Central memory CD8-positive, alpha-beta T cell (primary cell): ENCODE measurements at regions not wholly inside any gene's neighbourhood (a gene's known extent, or its start where the extent isn't known, plus 50 kb on each side); places are given as distances from the start of the nearest gene placed in this dataset.

Source experiments
- ATAC-seq: fragments of 150-1000 bp; cut with Tn5 transposase; replicated peaks from 2 replicates; pipeline ENCODE4 v1.10.0; 2022; ENCODE audit warnings: mild to moderate bottlenecking, moderate FRiP score, moderate number of reproducible peaks; ENCODE audit not compliant: poor library complexity, severe bottlenecking; ENCODE audit errors: extremely low read depth
- DNase-seq, 2 donors: peaks; one replicate each; pipeline ENCODE4 v3.0.0; 2021; ENCODE audit warnings: low spot score in 2 of 2
- H3K27ac Mint-ChIP-seq: one replicate; pipeline ENCODE4 v1.8.0; 2022; ENCODE audit warnings: low read depth, mild to moderate bottlenecking, moderate library complexity, mixed read lengths
- H3K27me3 Mint-ChIP-seq: one replicate; pipeline ENCODE4 v1.8.0; 2022; ENCODE audit warnings: mixed read lengths
- H3K36me3 Mint-ChIP-seq: one replicate; pipeline ENCODE4 v1.8.0; 2022; ENCODE audit warnings: mild to moderate bottlenecking, moderate library complexity, mixed read lengths; ENCODE audit not compliant: insufficient read depth
- H3K4me1 Mint-ChIP-seq: one replicate; pipeline ENCODE4 v1.8.0; 2022; ENCODE audit warnings: mixed read lengths
- H3K4me3 Mint-ChIP-seq: one replicate; pipeline ENCODE4 v1.8.0; 2022; ENCODE audit warnings: mild to moderate bottlenecking, moderate library complexity, mixed read lengths
- H3K9me3 Mint-ChIP-seq: one replicate; pipeline ENCODE4 v1.8.0; 2022; ENCODE audit warnings: mixed read lengths

DNA sequence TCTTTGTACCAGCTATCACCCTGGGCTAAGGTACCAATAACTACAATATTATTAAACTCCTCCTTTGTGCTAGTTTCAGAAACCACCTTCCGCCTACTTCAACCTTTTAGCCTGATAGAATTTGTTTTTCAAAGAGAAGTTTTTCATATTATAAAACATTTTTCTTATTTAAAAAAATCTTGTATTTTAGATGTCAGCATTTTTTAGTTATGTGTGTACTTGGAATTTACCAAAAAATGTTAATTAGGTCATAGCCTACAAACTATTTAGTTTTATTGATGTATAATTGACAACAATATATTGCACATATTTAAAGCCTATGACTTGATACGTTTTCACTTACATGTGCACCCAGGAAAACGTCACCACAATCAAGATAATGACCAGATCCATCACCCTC is 1097.6 kb downstream of the JRKL start:
- no peak for ATAC-seq
- H3K27ac Mint-ChIP-seq: no peak overlapping the region
- H3K9me3 Mint-ChIP-seq: peaks cover 44% of the 10 kb centered on the region

DNA sequence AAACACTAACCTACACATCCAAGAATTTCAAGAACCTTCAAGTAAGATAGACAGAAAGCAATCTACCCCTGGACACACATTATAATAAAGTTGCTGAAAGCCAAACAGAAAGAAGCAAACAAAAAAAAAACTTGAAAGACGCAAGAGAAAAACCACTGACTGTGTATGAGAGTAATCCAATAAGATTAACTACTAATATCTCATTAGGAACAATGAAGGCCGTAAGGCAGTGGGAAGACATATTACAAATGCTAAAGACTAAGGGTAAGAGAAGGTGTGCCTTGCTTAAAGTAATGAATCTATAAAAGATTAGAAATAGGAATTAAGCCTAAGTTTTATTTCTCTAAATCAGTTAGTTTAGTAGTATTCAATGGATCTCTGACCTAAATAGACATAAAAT is 1109.1 kb downstream of the JRKL start:
- Mint-ChIP-seq H3K27ac (no peak overlapping the region), H3K9me3 (peaks cover 10% of the 10 kb centered on the region), H3K4me3 (no peak overlapping the region), H3K4me1 (no peaks in the 10 kb centered on the region), H3K27me3 (no peaks in the 10 kb centered on the region), H3K36me3 (no peaks in the 10 kb centered on the region)
- DNase-seq (no peak), ATAC-seq (no peak)

More for the DNA sequence above, 1097.6 kb downstream of the JRKL start:
- H3K36me3 Mint-ChIP-seq: no peaks in the 10 kb centered on the region
- H3K4me1 Mint-ChIP-seq: no peaks in the 10 kb centered on the region
- no peak overlapping the region for H3K4me3 Mint-ChIP-seq
- no peak for DNase-seq
- H3K27me3 Mint-ChIP-seq: no peaks in the 10 kb centered on the region

DNA sequence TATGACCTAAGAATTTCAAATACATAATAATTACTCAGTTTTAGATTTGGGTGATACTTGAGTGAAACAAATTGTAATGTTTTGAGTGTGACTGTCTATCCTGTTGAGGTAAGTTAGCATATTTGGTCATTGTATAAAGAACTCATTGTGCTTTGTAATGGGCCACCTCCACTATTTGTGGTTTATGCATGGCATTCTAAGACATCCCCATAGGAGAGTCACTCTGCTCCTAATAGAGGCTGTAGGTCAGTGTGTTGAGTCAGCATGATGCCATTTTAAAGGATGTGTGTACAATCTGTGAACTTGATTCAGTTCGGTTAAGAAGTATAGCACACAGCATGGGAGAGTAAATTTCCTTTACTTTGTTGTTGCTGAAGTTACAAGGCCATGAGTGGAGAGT is 1112.4 kb downstream of the JRKL start:
- no peaks in the 10 kb centered on the region for H3K4me1 Mint-ChIP-seq
- no peaks in the 10 kb centered on the region for H3K27me3 Mint-ChIP-seq
- ATAC-seq (no peak), DNase-seq (no peak)
- no peak overlapping the region for H3K4me3 Mint-ChIP-seq
- H3K36me3 Mint-ChIP-seq: no peaks in the 10 kb centered on the region
- no peak overlapping the region for H3K27ac Mint-ChIP-seq
- H3K9me3 Mint-ChIP-seq: peaks cover 6% of the 10 kb centered on the region

GRCh38 chr11:97506076-97506759 is 1116.4 kb downstream of the JRKL start:
- no peaks in the 10 kb centered on the region for H3K36me3 Mint-ChIP-seq
- H3K9me3 Mint-ChIP-seq: peaks cover 16% of the 10 kb centered on the region
- no peak overlapping the region for H3K27ac Mint-ChIP-seq
- no peak for DNase-seq
- H3K4me3 Mint-ChIP-seq: no peak overlapping the region
- ATAC-seq: no peak
- no peaks in the 10 kb centered on the region for H3K4me1 Mint-ChIP-seq
- H3K27me3 Mint-ChIP-seq: no peaks in the 10 kb centered on the region

GRCh38 chr11:97514446-97514845 is 1124.6 kb downstream of the JRKL start:
- Mint-ChIP-seq H3K36me3 (no peaks in the 10 kb centered on the region), H3K9me3 (peaks cover 26% of the 10 kb centered on the region), H3K27ac (no peak overlapping the region), H3K27me3 (no peaks in the 10 kb centered on the region), H3K4me3 (no peak overlapping the region), H3K4me1 (no peaks in the 10 kb centered on the region)
- ATAC-seq: no peak
- no peak for DNase-seq

GRCh38 chr11:97516688-97517087 is 1126.9 kb downstream of the JRKL start:
- Mint-ChIP-seq H3K27ac (no peak overlapping the region), H3K9me3 (peaks cover 27% of the 10 kb centered on the region), H3K4me1 (no peaks in the 10 kb centered on the region), H3K27me3 (no peaks in the 10 kb centered on the region), H3K36me3 (no peaks in the 10 kb centered on the region), H3K4me3 (no peak overlapping the region)
- ATAC-seq (no peak), DNase-seq (no peak)

DNA sequence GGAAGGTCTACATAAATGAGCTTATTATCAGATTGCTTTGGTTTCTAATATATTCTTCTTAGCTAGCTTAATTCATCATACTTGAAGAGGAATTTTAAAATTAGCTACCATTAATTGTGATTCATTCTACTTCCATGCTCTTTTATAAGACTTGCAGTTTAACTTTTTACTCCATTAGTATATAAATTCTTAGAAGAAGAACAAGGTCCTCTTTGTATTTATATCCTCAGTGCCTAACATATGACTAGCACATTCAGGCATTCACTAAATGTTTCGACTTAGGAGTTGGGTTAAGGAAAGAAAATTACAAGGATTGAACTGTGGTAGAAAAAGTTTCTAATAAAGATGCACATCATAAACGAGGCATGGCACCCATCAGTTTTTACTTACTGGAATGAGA is 1135.5 kb downstream of the JRKL start:
- Mint-ChIP-seq H3K27me3 (no peaks in the 10 kb centered on the region), H3K9me3 (peaks cover 19% of the 10 kb centered on the region), H3K4me1 (no peaks in the 10 kb centered on the region), H3K27ac (no peak overlapping the region), H3K4me3 (no peak overlapping the region), H3K36me3 (no peaks in the 10 kb centered on the region)
- DNase-seq (no peak), ATAC-seq (no peak)

- Mint-ChIP-seq H3K9me3 (peaks cover 22% of the 10 kb centered on the region), H3K27ac (no peak overlapping the region), H3K36me3 (no peaks in the 10 kb centered on the region), H3K4me1 (no peaks in the 10 kb centered on the region), H3K4me3 (no peak overlapping the region), H3K27me3 (no peaks in the 10 kb centered on the region)
- ATAC-seq (no peak), DNase-seq (no peak)
Measured at GRCh38 chr11:97537407-97538150, 1147.8 kb downstream of the JRKL start.

DNA sequence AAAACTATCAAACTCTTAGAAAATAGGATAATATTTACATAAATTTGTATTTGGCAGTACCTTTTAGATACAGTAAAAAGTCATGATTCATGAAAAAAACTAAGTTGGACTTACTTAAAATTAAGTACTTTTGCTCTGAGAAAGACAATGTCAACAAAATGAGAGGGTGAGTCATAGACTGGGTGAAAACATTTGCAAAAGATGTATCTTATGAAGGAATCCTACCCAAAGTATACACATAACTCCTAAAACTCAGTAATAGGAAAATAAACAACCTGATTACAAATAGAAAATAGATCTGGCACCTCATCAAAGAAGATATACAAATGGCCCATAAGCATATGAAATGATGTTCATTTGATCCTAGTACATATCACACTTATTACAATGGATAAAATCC is 1154.6 kb downstream of the JRKL start:
- Mint-ChIP-seq H3K27me3 (no peaks in the 10 kb centered on the region), H3K4me3 (no peak overlapping the region), H3K9me3 (peaks cover 22% of the 10 kb centered on the region), H3K4me1 (no peaks in the 10 kb centered on the region), H3K36me3 (no peaks in the 10 kb centered on the region), H3K27ac (no peak overlapping the region)
- ATAC-seq (no peak), DNase-seq (no peak)

- H3K27me3 Mint-ChIP-seq: no peaks in the 10 kb centered on the region
- no peak for DNase-seq
- H3K27ac Mint-ChIP-seq: no peak overlapping the region
- no peaks in the 10 kb centered on the region for H3K4me1 Mint-ChIP-seq
- ATAC-seq: no peak
- no peak overlapping the region for H3K4me3 Mint-ChIP-seq
- peaks cover 19% of the 10 kb centered on the region for H3K9me3 Mint-ChIP-seq
- H3K36me3 Mint-ChIP-seq: no peaks in the 10 kb centered on the region
Measured at GRCh38 chr11:97548280-97548679, 1158.5 kb downstream of the JRKL start.

GRCh38 chr11:97557399-97557798 is 1167.6 kb downstream of the JRKL start:
- H3K4me3 Mint-ChIP-seq: no peak overlapping the region
- no peak for ATAC-seq

GRCh38 chr11:97567801-97568200 is 1178.0 kb downstream of the JRKL start:
- Mint-ChIP-seq H3K27me3 (no peaks in the 10 kb centered on the region), H3K9me3 (peaks cover 30% of the 10 kb centered on the region), H3K27ac (no peak overlapping the region), H3K4me3 (no peak overlapping the region), H3K36me3 (no peaks in the 10 kb centered on the region), H3K4me1 (no peaks in the 10 kb centered on the region)
- ATAC-seq (no peak), DNase-seq (no peak)

More at GRCh38 chr11:97557399-97557798, 1167.6 kb downstream of the JRKL start:
- Mint-ChIP-seq H3K27ac (no peak overlapping the region), H3K4me1 (no peaks in the 10 kb centered on the region), H3K36me3 (no peaks in the 10 kb centered on the region), H3K27me3 (no peaks in the 10 kb centered on the region), H3K9me3 (peaks cover 16% of the 10 kb centered on the region)
- no peak for DNase-seq

DNA sequence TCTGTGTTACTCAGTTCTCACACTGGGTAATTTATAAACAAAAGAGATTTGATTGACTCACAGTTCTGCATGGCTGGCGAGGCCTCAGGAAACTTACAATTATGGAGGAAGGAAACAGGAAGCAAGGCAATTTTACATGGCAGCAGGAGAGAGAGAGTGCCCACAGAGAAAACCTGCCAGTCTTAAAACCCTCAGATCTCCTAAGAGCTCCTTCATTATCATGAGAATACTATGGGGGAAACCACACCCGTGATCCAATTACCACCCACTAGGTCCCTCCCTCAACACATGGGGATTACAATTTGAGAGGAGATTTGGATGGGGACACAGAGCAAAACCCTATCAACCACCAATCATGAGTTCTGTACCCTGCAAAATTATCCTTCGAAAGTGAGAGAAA is 1180.8 kb downstream of the JRKL start:
- no peak overlapping the region for H3K27ac Mint-ChIP-seq

More for the DNA sequence above, 1180.8 kb downstream of the JRKL start:
- H3K27me3 Mint-ChIP-seq: no peaks in the 10 kb centered on the region
- H3K9me3 Mint-ChIP-seq: peaks cover 30% of the 10 kb centered on the region
- H3K36me3 Mint-ChIP-seq: no peaks in the 10 kb centered on the region
- H3K4me3 Mint-ChIP-seq: no peak overlapping the region
- DNase-seq: no peak
- no peak for ATAC-seq
- no peaks in the 10 kb centered on the region for H3K4me1 Mint-ChIP-seq
